ENCODE measurements at regions not wholly inside any gene's neighbourhood (a gene's known extent, or its start where the extent isn't known, plus 50 kb on each side); places are given as distances from the start of the nearest gene placed in this dataset.

DNA sequence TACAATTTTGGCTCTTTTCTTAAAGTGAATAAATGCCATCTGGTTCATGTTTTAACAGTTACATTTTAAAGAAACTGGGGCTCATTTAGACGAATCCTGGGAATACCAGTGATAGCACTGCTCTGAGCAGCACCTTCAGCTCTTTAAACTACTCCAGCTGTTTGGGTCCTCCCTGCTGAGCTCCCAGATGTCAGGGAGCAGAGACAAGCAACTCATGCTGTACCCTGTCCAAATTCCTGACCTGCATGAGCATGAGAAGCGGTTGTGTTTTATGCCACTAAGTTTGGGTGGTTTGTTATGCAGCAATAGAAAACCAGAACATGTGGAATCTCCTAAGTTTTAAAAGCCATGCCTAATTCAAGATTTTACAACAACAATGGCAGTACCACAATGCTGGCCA, 90.0 kb downstream of the FDX1 start:
- TF ChIP-seq CTCF (IDR thresholded peaks at IDR 0.05) (no peak), POLR2AphosphoS5 (IDR thresholded peaks at IDR 0.05) (no peak), POLR2A (IDR thresholded peaks at IDR 0.05) (no peak), EP300 (IDR thresholded peaks at IDR 0.05) (no peak)

Measured in sigmoid colon (tissue), 4 donors.